Panc1 (cell line): ENCODE measurements at regions not wholly inside any gene's neighbourhood (a gene's known extent, or its start where the extent isn't known, plus 50 kb on each side); places are given as distances from the start of the nearest gene placed in this dataset.
"Not testable (repeated sequence)": the region's sequence is repeated elsewhere in the genome, so short reads cannot be mapped to it uniquely, and the experiment has no call there.

Experiments
- ATAC-seq: fragments of 200-7000 bp; cut with Tn5 transposase; 2 replicates; pipeline ENCODE4 v1.9.1; 2020; ENCODE audit warnings: mild to moderate bottlenecking, moderate library complexity
- BruUV-seq: library from RNA; stranded (reverse); fragments of 400-500 nt; replicated peaks from 2 replicates; lab custom pipeline; 2021; lab: Mats Ljungman, UMichigan
- CTCF ChIA-PET: fragments of 300-600 bp; sonication (Branson Sonifier 250); formaldehyde crosslinking; loops from one replicate; lab custom pipeline; 2022; ENCODE audit warnings: antibody characterized with exemption; lab: Charles Lee
- POLR2A ChIA-PET: fragments of 300-600 bp; sonication (Branson Sonifier 250); formaldehyde crosslinking; loops from one replicate; lab custom pipeline; 2022; ENCODE audit warnings: antibody characterized with exemption; lab: Charles Lee
- DNase-seq: peaks from one replicate; pipeline ENCODE4 v3.0.0-alpha.2; 2010; ENCODE audit warnings: low read depth, low spot score
- H3K27ac ChIP-seq: 2 replicates; pipeline ENCODE4 v1.5.1; 2011; ENCODE audit warnings: mild to moderate bottlenecking, low read length, inconsistent platforms
- H3K27me3 ChIP-seq: fragments of 200-500 bp; sonication (Bioruptor generic); 2 replicates; pipeline ENCODE4 v1.6.0; 2014; ENCODE audit warnings: low read length, inconsistent platforms; ENCODE audit not compliant: control insufficient read depth, insufficient read depth
- H3K36me3 ChIP-seq: fragments of 200-500 bp; sonication (Bioruptor generic); 2 replicates; pipeline ENCODE4 v1.5.1; 2014; ENCODE audit warnings: inconsistent platforms, mild to moderate bottlenecking, low read length, moderate library complexity; ENCODE audit not compliant: control insufficient read depth, insufficient read depth
- H3K4me1 ChIP-seq: 2 replicates; pipeline ENCODE4 v1.5.1; 2011; ENCODE audit warnings: inconsistent platforms, mild to moderate bottlenecking, low read length, moderate library complexity; ENCODE audit not compliant: control insufficient read depth, insufficient read depth
- H3K4me3 ChIP-seq, 2 experiments: 2 replicates each; pipeline ENCODE4 v1.5.1; 2011 to 2012; ENCODE audit warnings: low read depth in 2 of 2, low read length in 2 of 2, mild to moderate bottlenecking in 2 of 2, inconsistent platforms in 1 of 2, moderate library complexity in 1 of 2
- H3K9me3 ChIP-seq: fragments of 200-500 bp; sonication (Bioruptor generic); 2 replicates; pipeline ENCODE4 v1.5.1; 2014; ENCODE audit warnings: low read depth, mild to moderate bottlenecking, inconsistent platforms, low read length, moderate library complexity; ENCODE audit not compliant: control insufficient read depth, insufficient read depth
- POLR2AphosphoS5 ChIP-seq: IDR thresholded peaks from 2 replicates; pipeline ENCODE4 v1.6.1; 2012; ENCODE audit warnings: mild to moderate bottlenecking, low read depth, low read length, moderate library complexity
- SIN3A ChIP-seq: IDR thresholded peaks from 2 replicates; pipeline ENCODE4 v1.6.1; 2012; ENCODE audit warnings: low read depth, mild to moderate bottlenecking, low read length, moderate library complexity, borderline replicate concordance; ENCODE audit not compliant: insufficient read depth
- TCF7L2 ChIP-seq: IDR thresholded peaks from 2 replicates; pipeline ENCODE4 v1.6.1; 2011; ENCODE audit warnings: mild to moderate bottlenecking, low read depth, low read length, inconsistent platforms
- in situ Hi-C: cut with HindIII; loops from 2 replicates; pipeline ENCODE4 v1.10.0; 2016; ENCODE audit warnings: low sequenced_read_pairs, low pct_unique_long_range_greater_than_20kb
- intact Hi-C: fragments of 100-400 bp; cut with micrococcal nuclease; formaldehyde crosslinking; loops from one replicate; pipeline ENCODE4 v1.10.0; 2022; ENCODE audit not compliant: unreplicated experiment
- TF ChIP-seq, protein P1 (sequence below), 2 experiments: IDR thresholded peaks; 2 replicates each; pipeline ENCODE4 v1.6.1; 2011 to 2012; ENCODE audit warnings: low read depth in 2 of 2, control low read depth in 1 of 2, low read length in 1 of 2, mild to moderate bottlenecking in 1 of 2, moderate library complexity in 1 of 2; ENCODE audit not compliant: insufficient read depth in 1 of 2
- TF ChIP-seq, protein P2 (sequence below): fragments of 450-650 bp; IDR thresholded peaks from 2 replicates; pipeline ENCODE4 v1.5.1; 2017; ENCODE audit warnings: mild to moderate bottlenecking

DNA sequence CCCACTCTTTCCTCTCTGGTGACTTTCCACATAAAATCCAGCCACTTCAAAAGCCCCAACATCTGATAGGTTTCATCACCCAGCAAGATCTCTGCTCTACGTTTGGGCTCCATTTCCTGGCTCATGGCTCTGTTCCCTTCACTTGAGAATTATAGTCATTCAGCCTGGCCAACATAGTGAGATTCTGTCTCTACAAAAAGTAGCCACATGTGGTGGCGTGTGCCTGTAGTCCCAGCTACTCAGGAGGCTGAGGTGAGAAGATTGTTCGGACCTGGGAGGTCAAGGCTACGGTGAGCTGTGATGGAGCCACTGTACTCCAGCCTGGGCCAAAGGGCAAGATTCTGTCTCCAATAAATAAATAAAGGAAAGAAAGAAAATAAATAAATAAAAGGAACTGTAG, 83.3 kb upstream of the IGFBPL1 start:
- H3K27me3 ChIP-seq: no peaks in the 10 kb centered on the region
- ChIA-PET POLR2A (no interaction called here), CTCF (no interaction called here)
- H3K4me1 ChIP-seq: no peaks in the 10 kb centered on the region
- H3K27ac ChIP-seq: no peak overlapping the region
- intact Hi-C loops (no loop called here), in situ Hi-C loops (no loop called here)
- ATAC-seq (no peak), DNase-seq (no peak)
- H3K9me3 ChIP-seq: no peaks in the 10 kb centered on the region
- BruUV-seq: no TSS peak
- TF ChIP-seq, protein P1, sequence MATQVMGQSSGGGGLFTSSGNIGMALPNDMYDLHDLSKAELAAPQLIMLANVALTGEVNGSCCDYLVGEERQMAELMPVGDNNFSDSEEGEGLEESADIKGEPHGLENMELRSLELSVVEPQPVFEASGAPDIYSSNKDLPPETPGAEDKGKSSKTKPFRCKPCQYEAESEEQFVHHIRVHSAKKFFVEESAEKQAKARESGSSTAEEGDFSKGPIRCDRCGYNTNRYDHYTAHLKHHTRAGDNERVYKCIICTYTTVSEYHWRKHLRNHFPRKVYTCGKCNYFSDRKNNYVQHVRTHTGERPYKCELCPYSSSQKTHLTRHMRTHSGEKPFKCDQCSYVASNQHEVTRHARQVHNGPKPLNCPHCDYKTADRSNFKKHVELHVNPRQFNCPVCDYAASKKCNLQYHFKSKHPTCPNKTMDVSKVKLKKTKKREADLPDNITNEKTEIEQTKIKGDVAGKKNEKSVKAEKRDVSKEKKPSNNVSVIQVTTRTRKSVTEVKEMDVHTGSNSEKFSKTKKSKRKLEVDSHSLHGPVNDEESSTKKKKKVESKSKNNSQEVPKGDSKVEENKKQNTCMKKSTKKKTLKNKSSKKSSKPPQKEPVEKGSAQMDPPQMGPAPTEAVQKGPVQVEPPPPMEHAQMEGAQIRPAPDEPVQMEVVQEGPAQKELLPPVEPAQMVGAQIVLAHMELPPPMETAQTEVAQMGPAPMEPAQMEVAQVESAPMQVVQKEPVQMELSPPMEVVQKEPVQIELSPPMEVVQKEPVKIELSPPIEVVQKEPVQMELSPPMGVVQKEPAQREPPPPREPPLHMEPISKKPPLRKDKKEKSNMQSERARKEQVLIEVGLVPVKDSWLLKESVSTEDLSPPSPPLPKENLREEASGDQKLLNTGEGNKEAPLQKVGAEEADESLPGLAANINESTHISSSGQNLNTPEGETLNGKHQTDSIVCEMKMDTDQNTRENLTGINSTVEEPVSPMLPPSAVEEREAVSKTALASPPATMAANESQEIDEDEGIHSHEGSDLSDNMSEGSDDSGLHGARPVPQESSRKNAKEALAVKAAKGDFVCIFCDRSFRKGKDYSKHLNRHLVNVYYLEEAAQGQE (IDR thresholded peaks at IDR 0.05; ENCODE audit: insufficient read depth in 1 of 2, low read depth in 2 of 2, low read length in 1 of 2): no peak
- no peak for TF ChIP-seq TCF7L2
- TF ChIP-seq POLR2AphosphoS5: no peak
- no peak for TF ChIP-seq SIN3A
- TF ChIP-seq, protein P2, sequence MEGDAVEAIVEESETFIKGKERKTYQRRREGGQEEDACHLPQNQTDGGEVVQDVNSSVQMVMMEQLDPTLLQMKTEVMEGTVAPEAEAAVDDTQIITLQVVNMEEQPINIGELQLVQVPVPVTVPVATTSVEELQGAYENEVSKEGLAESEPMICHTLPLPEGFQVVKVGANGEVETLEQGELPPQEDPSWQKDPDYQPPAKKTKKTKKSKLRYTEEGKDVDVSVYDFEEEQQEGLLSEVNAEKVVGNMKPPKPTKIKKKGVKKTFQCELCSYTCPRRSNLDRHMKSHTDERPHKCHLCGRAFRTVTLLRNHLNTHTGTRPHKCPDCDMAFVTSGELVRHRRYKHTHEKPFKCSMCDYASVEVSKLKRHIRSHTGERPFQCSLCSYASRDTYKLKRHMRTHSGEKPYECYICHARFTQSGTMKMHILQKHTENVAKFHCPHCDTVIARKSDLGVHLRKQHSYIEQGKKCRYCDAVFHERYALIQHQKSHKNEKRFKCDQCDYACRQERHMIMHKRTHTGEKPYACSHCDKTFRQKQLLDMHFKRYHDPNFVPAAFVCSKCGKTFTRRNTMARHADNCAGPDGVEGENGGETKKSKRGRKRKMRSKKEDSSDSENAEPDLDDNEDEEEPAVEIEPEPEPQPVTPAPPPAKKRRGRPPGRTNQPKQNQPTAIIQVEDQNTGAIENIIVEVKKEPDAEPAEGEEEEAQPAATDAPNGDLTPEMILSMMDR: no peak
- H3K36me3 ChIP-seq: no peaks in the 10 kb centered on the region
- H3K4me3 ChIP-seq: no peak overlapping the region

DNA sequence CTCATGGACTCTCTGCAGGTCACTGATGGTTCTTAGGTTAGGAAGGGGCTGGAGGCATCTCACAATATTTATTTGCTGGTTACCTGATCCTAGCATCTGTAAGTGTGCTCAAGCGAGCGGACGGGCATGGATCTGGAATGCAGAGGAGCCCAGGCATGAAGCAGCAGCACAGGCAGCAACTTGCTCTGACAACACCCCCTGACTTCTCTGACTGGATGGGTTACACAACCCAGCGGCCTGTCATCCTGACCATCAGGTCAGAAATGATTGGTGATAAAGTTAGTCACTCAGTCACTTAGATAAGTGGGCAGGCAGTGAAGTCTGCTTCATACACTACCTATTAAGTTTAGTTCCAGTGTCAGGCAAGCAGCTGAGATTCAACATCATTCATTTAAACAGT, 75.9 kb upstream of the IGFBPL1 start:
- H3K36me3 ChIP-seq, DNase-seq, H3K4me3 ChIP-seq, H3K27me3 ChIP-seq, ATAC-seq, intact Hi-C loops, in situ Hi-C loops, BruUV-seq, CTCF ChIA-PET, H3K9me3 ChIP-seq, H3K27ac ChIP-seq, H3K4me1 ChIP-seq, POLR2A ChIA-PET: not testable (repeated sequence)

DNA sequence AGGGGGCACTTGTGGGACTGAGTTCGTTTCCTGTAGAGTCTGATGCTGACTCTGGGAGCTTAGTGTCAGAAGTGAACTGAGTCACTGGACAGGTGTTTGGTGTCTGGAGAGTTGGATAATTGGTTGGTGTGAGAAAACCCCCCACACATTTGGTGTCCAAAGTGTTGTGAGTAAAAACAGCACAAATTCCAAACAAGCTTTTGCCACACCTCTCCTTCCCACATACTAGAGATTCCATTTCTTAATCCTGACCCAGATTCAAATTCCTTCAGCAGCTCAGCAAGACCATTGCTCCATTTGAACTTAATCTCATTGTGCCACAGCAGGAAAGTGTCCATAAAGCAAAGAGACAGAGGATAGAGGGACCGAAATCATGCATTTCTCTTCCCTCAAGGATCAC, 74.3 kb upstream of the IGFBPL1 start:
- BruUV-seq, H3K9me3 ChIP-seq, H3K27me3 ChIP-seq, DNase-seq, POLR2A ChIA-PET, H3K36me3 ChIP-seq, H3K4me1 ChIP-seq, ATAC-seq, in situ Hi-C loops, H3K27ac ChIP-seq, intact Hi-C loops, H3K4me3 ChIP-seq, CTCF ChIA-PET: not testable (repeated sequence)
